ENCODE measurements at regions not wholly inside any gene's neighbourhood (a gene's known extent, or its start where the extent isn't known, plus 50 kb on each side); places are given as distances from the start of the nearest gene placed in this dataset.
"Not testable (repeated sequence)": the region's sequence is repeated elsewhere in the genome, so short reads cannot be mapped to it uniquely, and the experiment has no call there.

DNA sequence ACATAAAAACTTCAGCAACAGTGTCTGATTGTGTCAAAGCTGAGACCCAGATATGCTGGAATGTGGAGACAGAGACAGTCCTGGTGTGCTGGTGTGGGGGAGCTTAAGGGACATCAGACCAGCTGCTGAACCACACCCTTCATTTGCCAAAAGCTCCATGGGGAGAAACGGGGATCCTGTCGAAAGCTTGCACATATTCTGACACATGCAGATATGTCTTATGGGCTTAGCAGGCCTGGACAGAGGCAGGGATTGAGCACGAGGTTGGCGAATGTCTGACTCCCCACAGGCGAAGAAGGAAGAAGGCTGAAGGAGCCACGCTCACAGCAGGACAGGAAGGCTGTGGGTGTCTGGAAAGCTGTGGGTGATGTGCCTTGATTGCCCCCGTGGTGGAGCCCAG is 72.1 kb upstream of the ACSL1 start:
- no peaks in the 10 kb centered on the region for H3K36me3 Mint-ChIP-seq
- H3K4me3 Mint-ChIP-seq = no peak overlapping the region
- no peaks in the 10 kb centered on the region for H3K4me1 Mint-ChIP-seq
- DNase-seq = no peak
- H3K27ac Mint-ChIP-seq = no peak overlapping the region
- H3K9me3 Mint-ChIP-seq = no peaks in the 10 kb centered on the region
- CTCF ChIA-PET = no interaction called here
- peaks cover 35% of the 10 kb centered on the region for H3K27me3 Mint-ChIP-seq

DNA sequence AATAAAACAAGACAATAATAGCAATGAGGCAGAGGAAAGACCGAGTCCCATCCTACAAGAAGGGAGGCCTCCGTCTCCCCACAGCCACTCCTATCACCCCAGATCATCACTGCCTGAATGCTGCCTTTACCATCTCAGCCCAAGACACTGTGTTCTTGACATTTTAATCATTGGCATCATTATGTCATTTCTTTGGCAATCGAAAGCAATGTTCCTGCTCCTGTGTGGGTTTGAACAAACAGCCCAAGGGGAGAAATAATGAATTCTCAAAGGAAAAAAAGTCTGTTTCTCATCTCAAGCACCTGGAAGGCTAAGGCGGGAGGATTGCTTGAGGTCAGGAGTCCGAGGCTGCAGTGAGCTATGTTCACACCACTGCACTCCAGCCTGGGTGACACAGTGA is 73.0 kb upstream of the ACSL1 start:
- Mint-ChIP-seq H3K36me3 (no peaks in the 10 kb centered on the region), H3K4me1 (no peaks in the 10 kb centered on the region), H3K27ac (no peak overlapping the region), H3K9me3 (no peaks in the 10 kb centered on the region), H3K27me3 (peaks cover 33% of the 10 kb centered on the region), H3K4me3 (no peak overlapping the region)
- DNase-seq = no peak
- CTCF ChIA-PET = no interaction called here

DNA sequence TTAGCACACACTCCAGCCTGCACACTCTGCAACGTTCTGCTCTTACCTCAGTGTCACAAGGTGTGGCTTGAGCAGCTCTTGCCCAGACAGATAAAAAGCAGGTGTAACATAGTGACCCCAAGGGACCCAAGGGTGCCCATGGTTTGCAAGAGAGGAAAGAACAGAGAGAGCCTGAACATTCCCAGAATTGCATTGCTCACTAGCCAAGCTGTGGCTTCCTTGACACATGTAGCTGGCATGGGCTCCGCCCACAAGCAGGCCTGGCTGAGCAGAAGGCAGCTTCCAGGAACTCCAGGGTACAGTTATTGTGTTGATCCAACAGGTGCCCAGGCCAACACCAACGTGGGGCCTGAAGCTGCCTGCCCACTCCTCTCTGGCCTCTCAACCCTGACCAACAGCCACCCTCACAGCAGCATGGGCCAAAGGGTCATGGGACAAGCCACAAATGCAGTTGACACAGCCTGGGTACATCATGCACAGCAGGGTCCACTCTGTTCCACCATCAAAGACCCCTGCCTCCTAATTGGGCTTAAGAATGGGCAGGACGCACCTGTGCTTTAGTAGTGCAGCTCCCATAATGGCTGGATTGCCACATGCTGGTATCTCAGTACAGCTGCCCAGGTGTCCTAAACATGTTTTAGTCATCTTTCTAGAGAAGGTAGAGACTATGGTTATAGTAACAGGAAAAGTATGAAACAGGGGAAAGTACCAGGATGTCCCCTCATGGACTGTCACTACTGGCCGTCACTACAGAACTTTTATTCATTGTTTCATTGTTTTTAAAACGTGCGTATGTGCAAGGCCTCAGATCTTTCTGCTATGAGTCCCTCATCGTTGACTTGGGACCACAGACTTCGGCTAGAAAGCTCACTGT is 73.7 kb upstream of the ACSL1 start:
- Mint-ChIP-seq H3K27me3 (peaks cover 26% of the 10 kb centered on the region), H3K27ac (no peak overlapping the region), H3K4me3 (no peak overlapping the region), H3K9me3 (no peaks in the 10 kb centered on the region), H3K36me3 (no peaks in the 10 kb centered on the region), H3K4me1 (no peaks in the 10 kb centered on the region)
- CTCF ChIA-PET = interaction anchor here (0.5 kb wide), 1 partner anchor 511 kb away, joined by 3 read pairs; no protein-coding TSS in a partner anchor
- DNase-seq = no peak

DNA sequence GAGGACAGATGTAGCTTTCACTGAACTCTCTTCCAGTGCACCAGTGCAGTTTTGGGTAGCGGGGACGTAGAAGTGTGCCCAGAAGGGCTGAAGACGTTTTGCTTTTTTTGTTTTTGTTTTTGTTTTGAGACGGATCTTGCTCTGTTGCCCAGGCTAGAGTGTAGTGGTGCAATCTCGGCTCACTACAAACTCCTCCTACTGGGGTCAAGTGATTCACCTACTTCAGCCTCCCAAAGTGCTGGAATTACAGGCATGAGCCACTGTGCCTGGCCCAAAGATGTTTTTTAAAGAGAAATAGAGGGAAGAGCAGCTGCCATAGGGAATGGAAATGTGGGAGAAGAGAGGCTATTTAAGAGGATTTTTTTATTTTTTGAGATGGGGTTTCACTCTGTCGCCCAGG is 74.4 kb upstream of the ACSL1 start:
- Mint-ChIP-seq H3K27me3 (peaks cover 19% of the 10 kb centered on the region), H3K9me3 (no peaks in the 10 kb centered on the region), H3K27ac (no peak overlapping the region), H3K4me3 (no peak overlapping the region), H3K36me3 (no peaks in the 10 kb centered on the region), H3K4me1 (no peaks in the 10 kb centered on the region)
- DNase-seq = no peak
- CTCF ChIA-PET = interaction anchor here (0.5 kb wide), 1 partner anchor 511 kb away, joined by 3 read pairs; no protein-coding TSS in a partner anchor

DNA sequence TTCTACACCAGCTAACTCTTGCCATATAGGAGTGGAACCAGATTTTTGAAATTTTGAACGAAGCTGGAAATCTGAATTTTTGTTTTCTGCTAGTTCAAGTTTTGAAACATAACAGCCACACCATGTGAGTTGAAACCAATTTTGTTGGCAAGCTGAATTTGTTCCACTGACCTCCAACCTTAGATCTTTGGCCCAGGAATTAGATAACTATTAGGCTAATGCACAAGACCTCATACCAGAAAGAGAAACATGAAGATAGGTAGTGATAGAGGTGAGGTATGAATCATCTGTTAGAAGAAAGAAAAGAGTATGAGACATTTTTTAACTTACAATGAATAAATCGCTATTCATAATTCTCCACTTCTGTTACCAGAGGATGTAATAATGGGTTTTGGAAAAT is 76.8 kb upstream of the ACSL1 start:
- CTCF ChIA-PET = no interaction called here
- no peaks in the 10 kb centered on the region for H3K9me3 Mint-ChIP-seq

DNA sequence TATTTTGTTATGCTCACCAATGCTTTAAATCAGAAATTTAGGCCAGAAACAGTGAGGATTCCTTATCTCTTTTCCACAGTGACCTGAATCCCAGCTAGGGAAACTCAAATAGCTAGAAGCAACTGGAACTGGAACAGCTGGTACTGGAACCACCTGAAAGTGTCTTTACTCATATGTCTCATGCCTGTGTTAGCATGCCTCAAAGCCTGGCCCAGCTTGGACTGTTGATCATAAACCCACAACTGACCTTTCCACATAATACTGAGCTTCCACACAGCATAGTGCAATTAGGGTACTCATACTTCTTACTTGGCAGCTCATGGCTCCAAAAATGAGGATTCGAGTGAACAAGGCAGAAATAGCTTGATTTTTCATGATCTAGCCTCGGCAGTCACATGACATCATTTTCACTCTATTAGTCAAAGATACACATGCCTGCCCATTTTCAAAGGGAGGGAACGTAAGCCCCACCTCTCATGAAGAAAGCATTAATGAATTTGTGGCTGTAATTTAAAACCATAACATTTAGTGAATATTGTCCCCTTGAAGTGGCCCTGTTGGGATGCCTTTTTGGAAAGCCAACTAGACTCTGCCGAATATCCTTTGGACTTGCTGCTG is 80.8 kb upstream of the ACSL1 start:
- Mint-ChIP-seq H3K27me3 (peaks cover 9% of the 10 kb centered on the region), H3K4me3 (no peak overlapping the region), H3K27ac (no peak overlapping the region), H3K9me3 (peaks cover 1% of the 10 kb centered on the region), H3K4me1 (peaks cover 10% of the 10 kb centered on the region), H3K36me3 (no peaks in the 10 kb centered on the region)
- CTCF ChIA-PET = interaction anchor here (0.5 to 2.0 kb wide), 3 partner anchors 128 to 165 kb away, joined by 3 to 19 read pairs (median 4); no protein-coding TSS in a partner anchor
- no peak for DNase-seq

More for the DNA sequence above, 76.8 kb upstream of the ACSL1 start:
- Mint-ChIP-seq H3K4me1 (peaks cover 4% of the 10 kb centered on the region), H3K4me3 (no peak overlapping the region), H3K27ac (no peak overlapping the region), H3K36me3 (no peaks in the 10 kb centered on the region), H3K27me3 (peaks cover 9% of the 10 kb centered on the region)
- no peak for DNase-seq

DNA sequence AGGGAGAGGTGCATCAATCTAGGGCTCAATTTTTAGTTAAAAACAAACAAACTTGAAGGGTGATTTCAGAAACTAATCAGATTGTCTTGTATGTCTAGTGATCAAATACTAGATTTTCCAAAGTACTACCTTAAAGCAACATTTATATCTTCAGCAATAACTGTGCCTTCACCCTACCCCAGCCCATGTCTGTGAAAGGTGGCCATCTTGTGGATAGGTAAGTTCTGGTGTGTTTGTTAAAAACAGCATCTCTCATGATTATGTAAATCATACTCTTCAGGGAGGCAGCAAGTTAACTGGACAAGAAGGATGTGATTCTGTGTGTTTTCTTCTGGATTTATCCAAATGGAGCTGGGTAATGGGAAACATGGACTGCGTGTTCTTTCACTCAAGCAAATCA is 81.4 kb upstream of the ACSL1 start:
- no peak overlapping the region for H3K27ac Mint-ChIP-seq
- peaks cover 10% of the 10 kb centered on the region for H3K4me1 Mint-ChIP-seq
- peaks cover 12% of the 10 kb centered on the region for H3K27me3 Mint-ChIP-seq
- no peaks in the 10 kb centered on the region for H3K36me3 Mint-ChIP-seq
- CTCF ChIA-PET = interaction anchor here (2.0 kb wide), 1 partner anchor 161 kb away, joined by 19 read pairs; no protein-coding TSS in a partner anchor
- DNase-seq = no peak
- H3K4me3 Mint-ChIP-seq = no peak overlapping the region
- H3K9me3 Mint-ChIP-seq = peaks cover 3% of the 10 kb centered on the region

DNA sequence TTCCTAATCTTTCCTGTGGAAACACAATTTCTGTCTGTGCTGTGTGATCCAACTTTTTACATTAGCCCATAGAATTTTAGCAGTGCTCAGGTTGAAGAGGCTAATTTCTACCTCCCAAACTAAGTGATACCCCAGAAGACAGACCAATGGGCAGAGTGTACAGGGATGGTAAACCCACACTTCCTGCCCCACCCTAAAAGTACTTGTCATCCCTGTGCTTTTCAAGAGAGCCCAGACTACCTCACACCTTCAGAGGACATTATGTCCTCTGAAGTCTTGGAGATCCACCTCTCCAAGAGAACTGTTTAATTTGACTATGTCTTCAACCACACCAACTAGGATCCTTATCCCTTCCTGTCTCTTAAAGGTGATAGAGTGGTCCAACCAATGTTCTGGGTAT is 82.0 kb upstream of the ACSL1 start:
- Mint-ChIP-seq H3K27me3 (peaks cover 18% of the 10 kb centered on the region), H3K4me3 (no peak overlapping the region), H3K4me1 (peaks cover 10% of the 10 kb centered on the region), H3K9me3 (peaks cover 8% of the 10 kb centered on the region), H3K36me3 (no peaks in the 10 kb centered on the region), H3K27ac (no peak overlapping the region)
- CTCF ChIA-PET = interaction anchor here (2.0 kb wide), 1 partner anchor 161 kb away, joined by 19 read pairs; no protein-coding TSS in a partner anchor
- no peak for DNase-seq

DNA sequence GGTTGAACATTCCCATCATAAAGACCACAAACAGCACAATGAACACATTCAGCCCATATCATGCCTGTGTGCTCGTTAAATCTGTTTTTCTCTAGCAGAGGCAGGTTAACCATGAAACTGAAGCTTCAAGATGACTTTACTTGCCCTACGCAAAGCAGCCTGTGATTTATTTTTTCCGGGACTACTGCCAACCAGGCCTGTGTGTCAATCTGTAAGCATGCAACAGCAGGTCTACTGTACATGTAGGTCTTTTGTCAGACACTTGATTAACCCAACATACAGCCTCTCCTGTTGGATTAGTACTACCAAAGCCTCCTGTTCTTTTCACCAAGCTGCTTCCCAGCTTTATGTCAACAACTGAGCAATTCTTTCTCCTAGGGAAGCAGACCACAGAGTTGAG is 85.5 kb upstream of the ACSL1 start:
- peaks cover 10% of the 10 kb centered on the region for H3K4me1 Mint-ChIP-seq
- H3K27me3 Mint-ChIP-seq = peaks cover 28% of the 10 kb centered on the region
- CTCF ChIA-PET = no interaction called here
- DNase-seq = no peak
- peaks cover 20% of the 10 kb centered on the region for H3K9me3 Mint-ChIP-seq
- H3K4me3 Mint-ChIP-seq = no peak overlapping the region
- H3K36me3 Mint-ChIP-seq = peaks cover 1% of the 10 kb centered on the region
- H3K27ac Mint-ChIP-seq = no peak overlapping the region

DNA sequence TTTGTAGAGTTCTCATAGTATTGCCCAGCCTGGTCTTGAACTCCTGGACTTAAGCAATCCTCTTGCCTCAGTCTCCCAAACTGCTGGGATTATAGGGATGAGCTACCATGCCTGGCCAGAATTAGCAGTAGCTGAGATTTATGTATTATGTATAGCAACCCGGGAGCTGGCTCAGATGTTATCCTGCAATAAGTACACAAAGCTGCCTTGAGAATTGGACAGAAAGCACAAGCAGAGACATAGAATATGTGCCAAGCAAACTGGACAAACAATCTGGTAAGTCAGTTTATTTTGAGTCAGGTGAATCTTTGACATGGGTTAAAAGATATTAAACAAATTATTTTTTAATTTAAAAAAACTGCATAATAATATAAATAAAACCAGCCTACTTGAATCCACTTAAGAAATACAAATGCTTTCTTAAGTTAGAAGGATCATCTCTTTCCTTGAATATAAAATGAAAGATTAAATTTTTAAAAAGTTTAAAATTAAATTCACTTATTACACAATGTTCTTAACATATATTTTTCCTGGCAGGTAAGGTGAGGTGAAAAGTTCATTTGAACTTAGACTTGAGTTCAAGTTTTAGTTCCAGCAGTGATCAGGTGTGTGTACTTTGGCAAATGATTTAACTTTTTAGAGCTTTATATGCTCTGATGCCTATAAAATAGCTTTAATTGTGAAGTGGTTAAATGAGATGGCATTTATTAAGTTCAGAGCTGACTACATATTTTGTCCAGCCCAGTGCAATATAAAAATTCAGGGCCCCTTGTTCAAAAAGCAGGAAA is 87.8 kb upstream of the ACSL1 start:
- CTCF ChIA-PET = interaction anchor here (0.9 to 1.2 kb wide), 2 partner anchors 10 to 168 kb away, joined by 3 to 4 read pairs; no protein-coding TSS in a partner anchor
- H3K27me3 Mint-ChIP-seq = peaks cover 34% of the 10 kb centered on the region
- H3K9me3 Mint-ChIP-seq = peaks cover 20% of the 10 kb centered on the region
- H3K4me3 Mint-ChIP-seq = no peak overlapping the region
- no peak for DNase-seq
- H3K27ac Mint-ChIP-seq = no peak overlapping the region
- peaks cover 1% of the 10 kb centered on the region for H3K36me3 Mint-ChIP-seq
- H3K4me1 Mint-ChIP-seq = no peaks in the 10 kb centered on the region

DNA sequence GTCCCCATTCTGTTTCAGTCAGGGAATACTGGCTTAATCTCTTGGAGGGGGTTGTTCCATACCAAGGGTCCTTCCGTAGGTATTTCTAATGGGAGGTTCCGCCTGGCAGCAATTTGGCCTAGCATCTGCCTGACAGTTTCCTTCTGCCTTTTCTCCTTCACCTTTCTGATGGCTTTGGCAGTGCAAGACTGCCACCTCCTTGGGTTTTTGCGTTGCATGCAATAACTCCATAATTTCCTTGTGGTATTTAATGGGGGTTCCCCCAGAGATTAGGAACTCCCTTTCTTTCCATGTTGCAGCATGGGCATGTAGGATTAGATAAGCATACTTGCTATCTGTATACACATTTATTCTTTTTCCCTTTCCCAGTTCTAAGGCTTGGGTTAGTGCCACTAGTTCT is 93.0 kb upstream of the ACSL1 start:
- H3K4me3 Mint-ChIP-seq, H3K36me3 Mint-ChIP-seq, CTCF ChIA-PET, H3K4me1 Mint-ChIP-seq, H3K27ac Mint-ChIP-seq, H3K9me3 Mint-ChIP-seq, DNase-seq: not testable (repeated sequence)
- H3K27me3 Mint-ChIP-seq = peaks cover 16% of the 10 kb centered on the region

DNA sequence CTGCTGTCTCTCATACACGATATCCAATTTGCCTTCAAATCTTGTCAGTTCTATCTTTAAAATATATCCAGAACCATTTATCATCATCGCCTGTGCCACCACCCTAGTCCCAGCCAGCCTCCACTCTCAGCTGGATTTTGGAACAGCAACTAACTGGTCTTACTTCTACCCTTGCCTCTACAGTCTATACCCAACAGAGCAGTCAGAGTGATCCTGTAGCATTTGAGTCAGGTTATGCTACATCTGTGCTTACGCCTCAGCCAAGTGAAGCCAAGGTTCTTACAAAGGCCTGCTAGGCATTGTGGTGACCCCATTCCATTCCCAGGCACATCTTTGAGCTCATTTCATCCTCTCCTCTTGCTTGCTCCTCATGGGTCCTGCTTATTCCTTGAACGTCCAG is 95.7 kb upstream of the ACSL1 start:
- H3K36me3 Mint-ChIP-seq = no peaks in the 10 kb centered on the region
- CTCF ChIA-PET = no interaction called here
- no peak overlapping the region for H3K4me3 Mint-ChIP-seq

DNA sequence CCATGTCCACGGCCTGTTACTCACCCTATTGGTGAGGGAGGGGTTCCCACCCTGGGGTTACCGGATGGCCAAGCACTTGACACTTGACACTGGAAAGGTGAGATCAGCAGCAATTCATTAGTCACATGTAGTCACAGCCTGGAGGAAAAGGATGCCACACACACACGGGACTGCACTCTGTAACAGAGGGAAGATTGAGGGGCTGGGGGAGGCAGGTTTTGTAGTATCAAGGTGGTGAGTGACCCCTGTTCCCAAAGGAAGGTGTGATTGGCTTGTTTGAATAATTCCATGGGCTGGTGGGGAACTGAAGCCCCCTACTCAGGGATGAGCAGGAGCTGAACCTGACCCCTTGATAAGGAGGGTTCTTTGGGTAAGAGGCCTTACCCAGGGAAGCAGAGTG is 96.0 kb upstream of the HELT start:
- CTCF ChIA-PET = no interaction called here
- H3K27ac Mint-ChIP-seq = no peak overlapping the region
- no peak for DNase-seq
- no peak overlapping the region for H3K4me3 Mint-ChIP-seq
- H3K9me3 Mint-ChIP-seq = peaks cover 3% of the 10 kb centered on the region
- H3K36me3 Mint-ChIP-seq = no peaks in the 10 kb centered on the region
- peaks cover 7% of the 10 kb centered on the region for H3K27me3 Mint-ChIP-seq
- H3K4me1 Mint-ChIP-seq = no peaks in the 10 kb centered on the region

More for the DNA sequence above, 95.7 kb upstream of the ACSL1 start:
- Mint-ChIP-seq H3K27ac (no peak overlapping the region), H3K27me3 (peaks cover 8% of the 10 kb centered on the region), H3K9me3 (no peaks in the 10 kb centered on the region), H3K4me1 (no peaks in the 10 kb centered on the region)
- no peak for DNase-seq

DNA sequence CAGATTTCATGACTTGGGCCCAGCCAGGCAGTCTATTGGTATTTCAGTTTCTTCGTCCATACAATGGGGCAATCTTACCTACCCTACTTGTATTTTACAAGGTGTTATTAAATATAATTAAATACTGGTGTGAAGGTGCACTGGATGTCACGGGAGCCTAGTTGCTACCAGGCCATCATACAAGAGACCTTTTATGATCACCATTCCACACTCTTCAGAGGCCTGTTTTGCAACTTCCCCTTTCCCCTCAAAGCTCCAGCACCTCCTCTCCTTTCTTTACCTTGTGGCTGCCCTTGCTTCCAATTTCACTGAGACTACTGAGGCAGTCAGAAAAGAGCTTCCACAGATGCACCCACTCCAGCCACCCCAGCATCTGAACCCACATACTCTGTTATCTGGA is 93.8 kb upstream of the HELT start:
- CTCF ChIA-PET = interaction anchor here (0.9 kb wide), 1 partner anchor 239 kb away, joined by 3 read pairs; no protein-coding TSS in a partner anchor
- no peaks in the 10 kb centered on the region for H3K4me1 Mint-ChIP-seq
- no peak overlapping the region for H3K4me3 Mint-ChIP-seq
- H3K9me3 Mint-ChIP-seq = peaks cover 7% of the 10 kb centered on the region
- H3K27me3 Mint-ChIP-seq = peaks cover 4% of the 10 kb centered on the region
- DNase-seq = no peak
- no peak overlapping the region for H3K27ac Mint-ChIP-seq
- H3K36me3 Mint-ChIP-seq = no peaks in the 10 kb centered on the region
